Calu3 (cell line): ENCODE measurements at regions not wholly inside any gene's neighbourhood (a gene's known extent, or its start where the extent isn't known, plus 50 kb on each side); places are given as distances from the start of the nearest gene placed in this dataset.

Experiments
- BruUV-seq: library from RNA; stranded (reverse); fragments of 400-500 nt; replicated peaks from 2 replicates; lab custom pipeline; 2021; lab: Mats Ljungman, UMichigan
- CTCF ChIA-PET: fragments of 300-600 bp; sonication (Branson Sonifier 250); formaldehyde crosslinking; loops from one replicate; lab custom pipeline; 2022; ENCODE audit warnings: antibody characterized with exemption; lab: Charles Lee
- DNase-seq: peaks from one replicate; pipeline ENCODE4 v3.0.0; 2022
- H3K27ac Mint-ChIP-seq: one replicate; pipeline ENCODE4 v1.8.0; 2022; ENCODE audit warnings: mixed read lengths; ENCODE audit not compliant: unreplicated experiment
- H3K27me3 Mint-ChIP-seq: one replicate; pipeline ENCODE4 v1.8.0; 2022; ENCODE audit warnings: mixed read lengths; ENCODE audit not compliant: unreplicated experiment
- H3K36me3 Mint-ChIP-seq: one replicate; pipeline ENCODE4 v1.8.0; 2022; ENCODE audit warnings: mild to moderate bottlenecking, moderate library complexity, mixed read lengths; ENCODE audit not compliant: insufficient read depth, unreplicated experiment
- H3K4me1 Mint-ChIP-seq: one replicate; pipeline ENCODE4 v1.8.0; 2022; ENCODE audit warnings: mild to moderate bottlenecking, low read depth, mixed read lengths; ENCODE audit not compliant: unreplicated experiment
- H3K4me3 Mint-ChIP-seq: one replicate; pipeline ENCODE4 v1.8.0; 2022; ENCODE audit warnings: mild to moderate bottlenecking, low read depth, moderate library complexity, mixed read lengths; ENCODE audit not compliant: unreplicated experiment
- H3K9me3 Mint-ChIP-seq: one replicate; pipeline ENCODE4 v1.8.0; 2022; ENCODE audit warnings: low read depth, mixed read lengths; ENCODE audit not compliant: unreplicated experiment
- intact Hi-C: fragments of 100-400 bp; cut with micrococcal nuclease; formaldehyde crosslinking; loops from one replicate; pipeline ENCODE4 v1.10.0; 2022; ENCODE audit not compliant: unreplicated experiment
- TF ChIP-seq, protein P1 (sequence below): fragments of 200-600 bp; IDR thresholded peaks from one replicate; pipeline ENCODE4 v1.8.0; 2022; ENCODE audit warnings: antibody characterized with exemption; ENCODE audit not compliant: unreplicated experiment

DNA sequence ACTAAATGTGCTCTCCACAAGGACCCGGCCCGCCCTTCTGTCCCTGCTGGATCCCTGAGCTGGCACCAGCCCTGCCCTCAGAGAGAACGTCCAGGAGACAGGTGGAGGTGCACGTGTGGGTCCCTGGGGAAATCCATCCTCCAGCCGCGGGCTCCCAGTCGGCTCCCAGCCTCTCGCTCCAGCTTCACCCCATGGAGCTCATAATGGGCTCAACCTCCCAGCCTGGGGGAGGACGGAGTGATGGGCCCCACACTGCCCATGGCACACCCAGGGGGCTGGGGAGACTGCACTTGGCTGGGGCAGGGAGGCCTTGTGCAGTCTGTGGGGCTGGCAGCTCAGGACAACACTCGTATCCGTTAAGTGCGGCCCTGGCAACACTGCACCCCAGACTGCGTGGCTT lies 250.5 kb downstream of the TMEM121 start:
- H3K27me3 Mint-ChIP-seq = peaks cover 92% of the 10 kb centered on the region
- no peaks in the 10 kb centered on the region for H3K36me3 Mint-ChIP-seq
- CTCF ChIA-PET = no interaction called here
- TF ChIP-seq, protein P1, sequence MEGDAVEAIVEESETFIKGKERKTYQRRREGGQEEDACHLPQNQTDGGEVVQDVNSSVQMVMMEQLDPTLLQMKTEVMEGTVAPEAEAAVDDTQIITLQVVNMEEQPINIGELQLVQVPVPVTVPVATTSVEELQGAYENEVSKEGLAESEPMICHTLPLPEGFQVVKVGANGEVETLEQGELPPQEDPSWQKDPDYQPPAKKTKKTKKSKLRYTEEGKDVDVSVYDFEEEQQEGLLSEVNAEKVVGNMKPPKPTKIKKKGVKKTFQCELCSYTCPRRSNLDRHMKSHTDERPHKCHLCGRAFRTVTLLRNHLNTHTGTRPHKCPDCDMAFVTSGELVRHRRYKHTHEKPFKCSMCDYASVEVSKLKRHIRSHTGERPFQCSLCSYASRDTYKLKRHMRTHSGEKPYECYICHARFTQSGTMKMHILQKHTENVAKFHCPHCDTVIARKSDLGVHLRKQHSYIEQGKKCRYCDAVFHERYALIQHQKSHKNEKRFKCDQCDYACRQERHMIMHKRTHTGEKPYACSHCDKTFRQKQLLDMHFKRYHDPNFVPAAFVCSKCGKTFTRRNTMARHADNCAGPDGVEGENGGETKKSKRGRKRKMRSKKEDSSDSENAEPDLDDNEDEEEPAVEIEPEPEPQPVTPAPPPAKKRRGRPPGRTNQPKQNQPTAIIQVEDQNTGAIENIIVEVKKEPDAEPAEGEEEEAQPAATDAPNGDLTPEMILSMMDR = no peak
- peaks cover 9% of the 10 kb centered on the region for H3K9me3 Mint-ChIP-seq
- H3K27ac Mint-ChIP-seq = no peak overlapping the region
- H3K4me3 Mint-ChIP-seq = no peak overlapping the region
- no peak for DNase-seq
- intact Hi-C loops = no loop called here
- BruUV-seq = no TSS peak
- H3K4me1 Mint-ChIP-seq = no peaks in the 10 kb centered on the region

DNA sequence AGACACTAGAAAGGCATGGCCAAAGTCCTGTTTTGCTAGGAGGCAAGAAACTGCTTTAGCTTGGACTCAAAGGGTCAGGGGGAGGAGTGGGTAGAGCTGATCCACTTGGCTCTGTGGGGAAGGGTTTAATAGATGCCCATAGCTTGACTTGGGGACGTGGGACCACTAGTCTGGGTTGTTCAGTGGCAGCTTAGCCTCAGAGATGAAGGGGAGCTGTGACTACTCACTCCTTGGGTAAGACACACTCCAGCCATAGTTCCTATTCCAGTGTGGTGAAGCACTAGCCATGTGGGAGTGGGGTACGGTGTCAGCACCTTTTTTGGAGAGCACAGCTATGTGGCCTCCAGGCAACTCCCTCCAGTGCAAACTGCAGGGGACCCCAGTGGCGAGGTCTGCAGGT lies 257.3 kb downstream of the TMEM121 start:
- TF ChIP-seq, protein P1 = no peak
- H3K9me3 Mint-ChIP-seq = peaks cover 9% of the 10 kb centered on the region
- no peak overlapping the region for H3K27ac Mint-ChIP-seq
- DNase-seq = no peak
- BruUV-seq = no TSS peak
- H3K36me3 Mint-ChIP-seq = no peaks in the 10 kb centered on the region
- intact Hi-C loops = no loop called here
- no peak overlapping the region for H3K4me3 Mint-ChIP-seq
- H3K27me3 Mint-ChIP-seq = peaks cover 83% of the 10 kb centered on the region
- H3K4me1 Mint-ChIP-seq = no peaks in the 10 kb centered on the region
- CTCF ChIA-PET = no interaction called here

DNA sequence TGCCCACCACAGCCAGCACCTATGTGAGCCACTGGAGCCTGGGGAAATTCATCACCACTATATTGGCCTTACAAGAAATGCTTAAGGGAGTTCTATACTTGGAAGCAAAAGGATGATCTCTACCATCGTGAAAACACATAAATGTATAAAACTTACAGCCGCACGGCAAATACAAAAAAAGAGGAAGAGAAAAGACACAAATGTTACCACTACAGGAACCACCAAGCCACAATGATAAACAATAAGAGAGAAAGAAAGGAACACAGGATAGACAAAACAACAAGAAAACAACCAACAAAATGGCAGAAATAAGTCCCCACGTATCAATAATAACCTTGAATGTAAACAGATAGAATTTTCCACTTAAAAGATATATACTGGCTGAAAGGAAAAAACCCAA lies 267.5 kb downstream of the TMEM121 start:
- intact Hi-C loops = no loop called here
- CTCF ChIA-PET = no interaction called here
- Mint-ChIP-seq H3K4me3 (no peak overlapping the region), H3K36me3 (no peaks in the 10 kb centered on the region), H3K4me1 (no peaks in the 10 kb centered on the region), H3K27ac (no peak overlapping the region), H3K9me3 (no peaks in the 10 kb centered on the region), H3K27me3 (peaks cover 55% of the 10 kb centered on the region)
- no peak for DNase-seq
- TF ChIP-seq, protein P1 = no peak
- no TSS peak for BruUV-seq

DNA sequence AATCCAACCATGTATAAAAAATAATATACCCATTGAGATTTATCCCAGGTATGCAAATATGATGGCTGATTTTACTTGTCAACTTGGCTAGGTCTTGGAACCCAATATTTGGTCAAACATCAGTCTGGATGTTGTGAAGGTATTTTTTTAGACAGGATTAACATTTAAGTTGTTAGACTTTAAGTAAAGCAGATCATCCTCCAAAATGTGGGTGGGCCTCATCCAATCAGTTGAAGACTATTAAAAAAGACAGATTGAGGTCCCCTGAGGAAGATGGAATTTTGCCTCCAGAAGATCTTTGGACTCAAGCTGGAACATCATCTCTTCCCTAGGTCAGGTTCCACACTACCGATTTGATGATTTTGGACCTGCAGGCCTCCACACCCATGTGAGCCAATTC lies 271.2 kb downstream of the TMEM121 start:
- intact Hi-C loops = no loop called here
- Mint-ChIP-seq H3K4me3 (no peak overlapping the region), H3K36me3 (no peaks in the 10 kb centered on the region)

More for the DNA sequence above, 271.2 kb downstream of the TMEM121 start:
- CTCF ChIA-PET = no interaction called here
- TF ChIP-seq, protein P1 = no peak
- no TSS peak for BruUV-seq
- DNase-seq = no peak
- no peaks in the 10 kb centered on the region for H3K9me3 Mint-ChIP-seq
- no peaks in the 10 kb centered on the region for H3K4me1 Mint-ChIP-seq
- H3K27ac Mint-ChIP-seq = no peak overlapping the region
- H3K27me3 Mint-ChIP-seq = peaks cover 33% of the 10 kb centered on the region
